ENCODE measurements at regions not wholly inside any gene's neighbourhood (a gene's known extent, or its start where the extent isn't known, plus 50 kb on each side); places are given as distances from the start of the nearest gene placed in this dataset.

DNA sequence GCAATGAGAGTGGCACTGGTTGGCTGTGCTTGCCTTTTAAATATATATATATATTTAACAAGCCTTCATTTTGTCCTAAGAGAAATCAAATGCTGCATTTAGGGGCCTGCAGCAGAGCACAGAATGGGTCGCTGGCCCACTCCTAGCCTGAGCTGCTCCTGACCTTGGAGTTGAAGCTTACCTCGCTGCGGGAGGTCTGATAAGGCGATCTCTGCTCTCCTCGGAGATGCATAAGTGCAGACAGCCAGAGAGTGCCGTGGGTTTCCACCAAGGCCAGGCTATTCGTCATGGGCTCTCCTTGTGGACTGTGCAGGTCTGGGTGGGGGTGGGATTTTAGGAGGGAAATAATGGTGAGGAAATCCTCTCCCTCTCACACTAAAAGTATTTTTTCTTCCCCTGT, 99.5 kb upstream of the IKZF1 start:
- peaks cover 2% of the 10 kb centered on the region for H3K27me3 Mint-ChIP-seq (ENCODE audit: insufficient read depth, low read depth)
- no peaks in the 10 kb centered on the region for H3K36me3 ChIP-seq
- H3K36me3 Mint-ChIP-seq = no peaks in the 10 kb centered on the region
- no peak overlapping the region for H3K27ac ChIP-seq
- H3K9me3 ChIP-seq (ENCODE audit: low read depth) = no peaks in the 10 kb centered on the region
- no peak overlapping the region for H3K4me3 Mint-ChIP-seq
- no peak overlapping the region for H3K4me3 ChIP-seq
- H3K4me1 Mint-ChIP-seq = no peaks in the 10 kb centered on the region
- H4K20me1 ChIP-seq (ENCODE audit: low read depth) = no peaks in the 10 kb centered on the region
- H3F3A ChIP-seq (ENCODE audit: low read depth) = no peaks in the 10 kb centered on the region
- H3K4me1 ChIP-seq = no peaks in the 10 kb centered on the region
- H3K4me2 ChIP-seq = no peak overlapping the region
- no peak overlapping the region for H2AFZ ChIP-seq (replicated peaks)
- H3K27ac Mint-ChIP-seq = no peak overlapping the region
- TF ChIP-seq EZH2 (IDR thresholded peaks at IDR 0.05) = no peak
- no peak for TF ChIP-seq EZH2phosphoT487 (IDR thresholded peaks at IDR 0.05)
- no peak for TF ChIP-seq CTCF (IDR thresholded peaks at IDR 0.05)
- H3K9me3 Mint-ChIP-seq = no peaks in the 10 kb centered on the region
- DNase-seq (ENCODE audit: low spot score) = no peak
- no peaks in the 10 kb centered on the region for H3K27me3 ChIP-seq
- no peaks in the 10 kb centered on the region for H3K79me2 ChIP-seq (ENCODE audit: low read depth)
- no peak overlapping the region for H3K9ac ChIP-seq

- H3K4me3 ChIP-seq = no peak overlapping the region
- H3K4me1 ChIP-seq = no peaks in the 10 kb centered on the region
- no peak for DNase-seq (ENCODE audit: low spot score)
- H3K9me3 ChIP-seq (ENCODE audit: low read depth) = no peaks in the 10 kb centered on the region
- Mint-ChIP-seq H3K4me1 (no peaks in the 10 kb centered on the region), H3K36me3 (no peaks in the 10 kb centered on the region), H3K27ac (no peak overlapping the region), H3K27me3 (ENCODE audit: insufficient read depth, low read depth) (peaks cover 2% of the 10 kb centered on the region), H3K4me3 (no peak overlapping the region), H3K9me3 (no peaks in the 10 kb centered on the region)
- H3K36me3 ChIP-seq = no peaks in the 10 kb centered on the region
- no peak overlapping the region for H3K9ac ChIP-seq
- no peak overlapping the region for H3K27ac ChIP-seq
- H3K27me3 ChIP-seq = no peaks in the 10 kb centered on the region
- no peak overlapping the region for H3K4me2 ChIP-seq
- no peaks in the 10 kb centered on the region for H4K20me1 ChIP-seq (ENCODE audit: low read depth)
- H2AFZ ChIP-seq (replicated peaks) = no peak overlapping the region
- no peak for TF ChIP-seq CTCF (IDR thresholded peaks at IDR 0.05)
- no peak for TF ChIP-seq EZH2phosphoT487 (IDR thresholded peaks at IDR 0.05)
- no peak for TF ChIP-seq EZH2 (IDR thresholded peaks at IDR 0.05)
- H3K79me2 ChIP-seq (ENCODE audit: low read depth) = no peaks in the 10 kb centered on the region
- H3F3A ChIP-seq (ENCODE audit: low read depth) = no peaks in the 10 kb centered on the region
These were observed 99.9 kb upstream of the IKZF1 start for GRCh38 chr7:50204581-50204980.

GRCh38 chr7:50203521-50203920, 101.0 kb upstream of the IKZF1 start:
- DNase-seq (ENCODE audit: low spot score) = no peak
- H3K36me3 ChIP-seq = no peaks in the 10 kb centered on the region
- H3K79me2 ChIP-seq (ENCODE audit: low read depth) = no peaks in the 10 kb centered on the region
- H3K27ac Mint-ChIP-seq = no peak overlapping the region
- no peaks in the 10 kb centered on the region for H3K4me1 ChIP-seq
- no peaks in the 10 kb centered on the region for H3K27me3 ChIP-seq
- H3K36me3 Mint-ChIP-seq = no peaks in the 10 kb centered on the region
- peaks cover 7% of the 10 kb centered on the region for H3K27me3 Mint-ChIP-seq (ENCODE audit: insufficient read depth, low read depth)
- H3K4me3 ChIP-seq = no peak overlapping the region
- TF ChIP-seq EZH2phosphoT487 (IDR thresholded peaks at IDR 0.05) (no peak), CTCF (IDR thresholded peaks at IDR 0.05) (no peak), EZH2 (IDR thresholded peaks at IDR 0.05) (no peak)
- no peak overlapping the region for H3K4me3 Mint-ChIP-seq
- H3F3A ChIP-seq (ENCODE audit: low read depth) = no peaks in the 10 kb centered on the region
- H2AFZ ChIP-seq (replicated peaks) = no peak overlapping the region
- H3K27ac ChIP-seq = no peak overlapping the region
- no peaks in the 10 kb centered on the region for H3K9me3 ChIP-seq (ENCODE audit: low read depth)
- H3K4me1 Mint-ChIP-seq = no peaks in the 10 kb centered on the region
- H3K9ac ChIP-seq = no peak overlapping the region
- no peaks in the 10 kb centered on the region for H3K9me3 Mint-ChIP-seq
- H3K4me2 ChIP-seq = no peak overlapping the region
- no peaks in the 10 kb centered on the region for H4K20me1 ChIP-seq (ENCODE audit: low read depth)
